ENCODE measurements at regions not wholly inside any gene's neighbourhood (a gene's known extent, or its start where the extent isn't known, plus 50 kb on each side); places are given as distances from the start of the nearest gene placed in this dataset.

DNA sequence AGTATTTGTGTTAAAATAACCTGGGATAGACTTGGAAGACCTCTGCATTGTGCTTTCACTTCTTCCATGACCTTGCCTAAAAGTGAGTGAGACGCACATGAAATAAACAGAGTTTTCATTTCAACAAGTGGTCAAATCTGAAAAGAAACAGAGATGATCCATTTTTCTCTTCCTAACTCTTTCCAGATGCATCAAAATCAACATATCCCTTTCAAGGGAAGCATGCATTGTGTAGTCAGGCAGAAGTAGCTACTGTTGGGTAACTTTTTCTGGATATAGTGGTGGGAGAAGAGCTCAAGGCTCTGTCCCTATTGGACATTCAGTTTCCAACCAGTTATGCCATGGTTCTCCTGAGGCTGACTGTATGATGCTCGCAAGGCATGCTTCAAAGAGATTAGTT lies 233.0 kb upstream of the JAG1 start:
- POLR2A ChIA-PET (ENCODE audit: unreplicated experiment): interaction anchor here (0.7 kb wide), 1 partner anchor 12 kb away, joined by 4 read pairs; no protein-coding TSS in a partner anchor
- no TSS peak for BruUV-seq (replicated peaks)
- no peaks in the 10 kb centered on the region for H4K20me1 ChIP-seq (ENCODE audit: insufficient read depth)

DNA sequence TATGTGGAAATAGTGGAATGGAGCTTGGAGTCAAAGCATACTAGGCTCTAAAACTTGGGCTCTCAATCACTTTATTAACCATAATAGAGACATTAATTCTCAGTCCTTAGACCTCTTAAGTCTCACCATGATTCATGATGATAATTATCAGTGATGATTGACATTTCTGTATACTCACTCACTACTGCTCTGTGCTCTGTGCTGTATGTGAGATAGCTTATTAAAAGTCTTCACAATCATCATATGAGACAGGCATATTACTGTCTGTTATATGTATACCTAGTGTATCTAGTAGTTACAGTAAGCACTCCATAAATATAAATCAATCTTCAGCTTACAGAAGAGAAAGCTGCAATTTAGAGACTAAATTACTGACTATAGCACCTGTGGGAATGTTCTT lies 236.0 kb upstream of the JAG1 start:
- Histone ChIP-seq H3K27me3 (ENCODE audit: insufficient read depth, low read depth) (no peaks in the 10 kb centered on the region), H3K4me3 (no peak overlapping the region), H3F3A (ENCODE audit: insufficient read depth, low read depth) (no peaks in the 10 kb centered on the region), H3K79me2 (ENCODE audit: low read depth) (no peaks in the 10 kb centered on the region), H3K4me2 (no peak overlapping the region), H4K20me1 (ENCODE audit: insufficient read depth) (no peaks in the 10 kb centered on the region), H3K9me2 (ENCODE audit: insufficient read depth) (no peaks in the 10 kb centered on the region), H2AFZ (no peak overlapping the region), H3K4me1 (replicated peaks; ENCODE audit: insufficient read depth) (no peaks in the 10 kb centered on the region), H3K27ac (no peak overlapping the region), H3K36me3 (ENCODE audit: low read depth) (no peaks in the 10 kb centered on the region), H3K9me3 (ENCODE audit: insufficient read depth, low read depth) (0 out of 2 replicates have a peak, but pooled peaks cover 2% of the 10 kb centered on the region)
- no peak for TF ChIP-seq EZH2 (IDR thresholded peaks at IDR 0.05; ENCODE audit: low read depth)
- TF ChIP-seq, protein P1, sequence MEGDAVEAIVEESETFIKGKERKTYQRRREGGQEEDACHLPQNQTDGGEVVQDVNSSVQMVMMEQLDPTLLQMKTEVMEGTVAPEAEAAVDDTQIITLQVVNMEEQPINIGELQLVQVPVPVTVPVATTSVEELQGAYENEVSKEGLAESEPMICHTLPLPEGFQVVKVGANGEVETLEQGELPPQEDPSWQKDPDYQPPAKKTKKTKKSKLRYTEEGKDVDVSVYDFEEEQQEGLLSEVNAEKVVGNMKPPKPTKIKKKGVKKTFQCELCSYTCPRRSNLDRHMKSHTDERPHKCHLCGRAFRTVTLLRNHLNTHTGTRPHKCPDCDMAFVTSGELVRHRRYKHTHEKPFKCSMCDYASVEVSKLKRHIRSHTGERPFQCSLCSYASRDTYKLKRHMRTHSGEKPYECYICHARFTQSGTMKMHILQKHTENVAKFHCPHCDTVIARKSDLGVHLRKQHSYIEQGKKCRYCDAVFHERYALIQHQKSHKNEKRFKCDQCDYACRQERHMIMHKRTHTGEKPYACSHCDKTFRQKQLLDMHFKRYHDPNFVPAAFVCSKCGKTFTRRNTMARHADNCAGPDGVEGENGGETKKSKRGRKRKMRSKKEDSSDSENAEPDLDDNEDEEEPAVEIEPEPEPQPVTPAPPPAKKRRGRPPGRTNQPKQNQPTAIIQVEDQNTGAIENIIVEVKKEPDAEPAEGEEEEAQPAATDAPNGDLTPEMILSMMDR (conservative IDR thresholded peaks at IDR 0.05): no peak
- CTCF ChIA-PET: no interaction called here
- BruUV-seq (replicated peaks): no TSS peak
- no peak for DNase-seq
- POLR2A ChIA-PET (ENCODE audit: unreplicated experiment): interaction anchor here (0.7 kb wide), 1 partner anchor 61 kb away, joined by 3 read pairs; no protein-coding TSS in a partner anchor
- intact Hi-C loops (cut with micrococcal nuclease; ENCODE audit: unreplicated experiment): no loop called here

More for the DNA sequence above, 233.0 kb upstream of the JAG1 start:
- DNase-seq: no peak
- H3K4me2 ChIP-seq: no peak overlapping the region
- intact Hi-C loops (cut with micrococcal nuclease; ENCODE audit: unreplicated experiment): no loop called here
- TF ChIP-seq, protein P1 (conservative IDR thresholded peaks at IDR 0.05): no peak
- TF ChIP-seq EZH2 (IDR thresholded peaks at IDR 0.05; ENCODE audit: low read depth): no peak
- H3K4me3 ChIP-seq: no peak overlapping the region
- H3K79me2 ChIP-seq (ENCODE audit: low read depth): no peaks in the 10 kb centered on the region
- no peaks in the 10 kb centered on the region for H3K36me3 ChIP-seq (ENCODE audit: low read depth)
- H2AFZ ChIP-seq: no peak overlapping the region
- H3K4me1 ChIP-seq (replicated peaks; ENCODE audit: insufficient read depth): no peaks in the 10 kb centered on the region
- no peaks in the 10 kb centered on the region for H3K27me3 ChIP-seq (ENCODE audit: insufficient read depth, low read depth)
- H3K27ac ChIP-seq: no peak overlapping the region
- H3K9me3 ChIP-seq (ENCODE audit: insufficient read depth, low read depth): no peaks in the 10 kb centered on the region
- CTCF ChIA-PET: interaction anchor here (0.7 kb wide), 1 partner anchor 10 kb away, joined by 3 read pairs; no protein-coding TSS in a partner anchor
- no peaks in the 10 kb centered on the region for H3F3A ChIP-seq (ENCODE audit: insufficient read depth, low read depth)
- H3K9me2 ChIP-seq (ENCODE audit: insufficient read depth): no peaks in the 10 kb centered on the region

DNA sequence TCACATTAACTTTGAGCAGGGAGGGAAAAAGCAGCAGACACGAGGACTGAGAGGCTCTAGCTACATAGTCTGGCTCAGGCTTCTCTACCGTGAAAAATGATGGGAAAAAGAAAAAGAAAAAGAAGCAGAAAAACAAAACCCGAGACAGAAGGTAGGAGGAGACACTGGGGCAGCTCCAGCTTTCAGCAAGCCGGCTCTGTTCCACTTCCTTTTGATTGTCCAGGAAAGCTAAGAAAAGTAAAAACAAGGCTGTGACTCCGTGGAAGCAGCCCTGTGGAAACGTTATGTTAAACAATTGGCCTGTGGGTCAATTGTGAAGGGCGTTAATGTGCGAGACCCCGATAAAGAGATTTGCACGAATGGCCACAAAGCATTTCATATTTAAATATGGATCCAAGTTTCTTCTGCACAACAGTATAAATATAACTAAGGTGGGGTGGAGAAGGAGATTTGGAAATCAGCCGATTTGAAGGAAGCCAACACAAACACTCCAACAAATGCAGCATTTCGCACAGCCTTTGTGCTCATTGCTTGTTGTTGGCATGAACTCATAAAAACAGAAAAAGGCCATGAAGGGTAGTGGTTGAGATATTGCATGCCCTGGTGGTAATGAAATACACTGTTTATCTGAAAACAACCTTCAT lies 236.9 kb upstream of the JAG1 start:
- Histone ChIP-seq H3K4me1 (replicated peaks; ENCODE audit: insufficient read depth) (no peaks in the 10 kb centered on the region), H3K9me3 (ENCODE audit: insufficient read depth, low read depth) (0 out of 2 replicates have a peak, but pooled peaks cover 2% of the 10 kb centered on the region), H3K4me2 (no peak overlapping the region), H3K36me3 (ENCODE audit: low read depth) (no peaks in the 10 kb centered on the region), H3F3A (ENCODE audit: insufficient read depth, low read depth) (no peaks in the 10 kb centered on the region), H2AFZ (no peak overlapping the region), H3K4me3 (no peak overlapping the region), H3K9me2 (ENCODE audit: insufficient read depth) (no peaks in the 10 kb centered on the region), H4K20me1 (ENCODE audit: insufficient read depth) (no peaks in the 10 kb centered on the region), H3K27ac (no peak overlapping the region), H3K27me3 (ENCODE audit: insufficient read depth, low read depth) (no peaks in the 10 kb centered on the region), H3K79me2 (ENCODE audit: low read depth) (no peaks in the 10 kb centered on the region)
- ChIA-PET CTCF (no interaction called here), POLR2A (ENCODE audit: unreplicated experiment) (interaction anchor here (0.6 to 0.7 kb wide), 2 partner anchors 62 to 76 kb away, joined by 3 to 4 read pairs; no protein-coding TSS in a partner anchor)
- intact Hi-C loops (cut with micrococcal nuclease; ENCODE audit: unreplicated experiment): no loop called here
- no peak for DNase-seq
- TF ChIP-seq EZH2 (IDR thresholded peaks at IDR 0.05; ENCODE audit: low read depth): no peak
- TF ChIP-seq, protein P1 (conservative IDR thresholded peaks at IDR 0.05): no peak
- no TSS peak for BruUV-seq (replicated peaks)
